Mononuclear cell (primary cell): ENCODE measurements at regions not wholly inside any gene's neighbourhood (a gene's known extent, or its start where the extent isn't known, plus 50 kb on each side); places are given as distances from the start of the nearest gene placed in this dataset.

Experiments
- H3K27me3 ChIP-seq: 2 replicates; pipeline ENCODE4 v1.6.0; 2011; ENCODE audit warnings: low read length, control low read depth; ENCODE audit not compliant: insufficient read depth
- H3K4me1 ChIP-seq: 2 replicates; pipeline ENCODE4 v1.5.1; 2011; ENCODE audit warnings: mild to moderate bottlenecking, low read length, control low read depth; ENCODE audit not compliant: insufficient read depth
- H3K4me3 ChIP-seq: 2 replicates; pipeline ENCODE4 v1.5.1; 2011; ENCODE audit warnings: mild to moderate bottlenecking, low read length, moderate library complexity
- H3K9me3 ChIP-seq: 2 replicates; pipeline ENCODE4 v1.5.1; 2011; ENCODE audit warnings: low read depth, mild to moderate bottlenecking, control low read depth, low read length

DNA sequence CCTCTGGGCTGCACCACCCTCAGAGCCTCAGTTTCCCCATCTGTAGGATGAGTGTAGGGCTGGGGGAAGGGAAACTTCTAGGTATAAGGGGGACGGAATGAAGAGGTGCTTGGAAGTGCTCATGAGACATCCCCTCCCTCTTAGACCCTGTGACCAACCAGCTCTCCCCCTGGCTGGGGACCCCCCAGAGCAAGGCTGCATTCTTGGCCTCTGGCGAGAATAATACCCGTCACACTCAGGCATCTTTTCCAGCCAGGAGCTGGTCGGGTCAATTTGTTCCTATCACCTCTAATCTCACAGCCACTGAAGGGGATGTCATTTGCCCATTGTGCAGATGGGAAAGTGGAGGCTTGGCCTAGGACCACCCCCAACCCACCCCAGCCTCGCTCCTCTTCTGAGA, 443.0 kb downstream of the PTPRU start:
- Histone ChIP-seq H3K4me3 (no peak overlapping the region), H3K9me3 (no peaks in the 10 kb centered on the region), H3K27me3 (no peaks in the 10 kb centered on the region), H3K4me1 (no peaks in the 10 kb centered on the region)

DNA sequence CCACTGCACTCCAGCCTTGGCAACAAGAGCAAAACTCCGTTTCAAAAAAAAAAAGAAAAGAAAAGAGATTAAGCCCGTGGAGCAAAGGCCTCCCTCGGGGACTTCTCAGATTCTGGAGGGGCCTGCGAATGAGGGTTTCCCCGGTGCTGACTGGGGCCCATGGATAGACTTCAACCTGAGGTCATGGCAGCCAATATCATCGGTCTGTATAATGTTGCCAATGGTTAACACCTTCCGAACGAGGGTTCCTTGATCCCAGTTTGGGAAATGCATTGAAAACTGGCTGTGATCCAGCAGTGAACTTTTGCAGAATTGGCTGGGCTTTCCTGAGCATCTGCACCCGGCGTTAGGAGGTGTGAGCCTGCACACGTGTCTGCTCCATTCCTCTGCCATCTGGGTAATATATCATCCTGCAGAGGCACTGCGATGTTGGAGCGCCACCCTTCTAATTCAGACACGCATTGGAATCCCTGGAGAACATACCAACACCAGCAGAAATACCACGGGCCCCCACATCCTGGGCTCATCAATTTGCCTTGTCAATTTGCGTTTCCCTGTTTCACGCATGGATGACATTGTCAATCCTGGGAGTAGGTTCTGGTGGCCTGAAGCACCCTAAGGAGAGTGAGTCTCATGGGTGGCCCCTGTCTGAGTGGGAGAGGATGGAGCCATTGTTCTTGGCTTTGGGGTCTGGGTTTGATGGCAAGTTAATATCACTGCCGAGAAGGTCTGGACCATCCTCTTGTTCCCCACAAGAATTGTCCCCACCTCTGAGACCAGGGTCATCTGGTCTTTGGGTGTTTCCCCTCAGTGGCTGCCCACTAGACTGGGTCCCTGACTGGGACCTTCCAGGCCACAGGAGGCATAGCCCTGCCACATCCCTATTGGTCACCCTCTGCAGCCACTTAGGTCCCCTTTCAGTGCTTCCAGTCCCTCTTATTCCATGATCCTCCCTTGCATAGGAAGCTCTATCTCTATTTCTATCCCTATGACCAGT, 441.0 kb downstream of the PTPRU start:
- no peaks in the 10 kb centered on the region for H3K27me3 ChIP-seq
- no peak overlapping the region for H3K4me3 ChIP-seq
- no peaks in the 10 kb centered on the region for H3K4me1 ChIP-seq
- no peaks in the 10 kb centered on the region for H3K9me3 ChIP-seq

DNA sequence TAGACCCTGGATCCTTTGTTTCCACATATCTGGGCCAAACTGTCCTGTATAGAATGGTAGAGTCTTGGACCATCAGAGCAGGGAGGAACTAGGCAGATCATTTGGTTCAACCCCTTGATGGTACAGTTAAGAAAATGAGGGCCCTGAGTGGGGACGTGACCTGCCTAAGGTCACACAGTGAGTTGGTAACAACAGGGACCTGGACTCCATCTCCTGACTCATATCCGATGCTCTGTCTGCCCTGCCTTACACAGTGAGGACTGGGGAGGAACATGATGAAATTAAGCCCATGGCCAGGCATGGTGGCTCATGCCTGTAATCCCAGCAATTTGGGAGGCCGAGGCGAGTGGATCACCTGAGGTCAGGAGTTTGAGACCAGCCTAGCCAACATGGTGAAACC, 440.2 kb downstream of the PTPRU start:
- Histone ChIP-seq H3K9me3 (no peaks in the 10 kb centered on the region), H3K27me3 (no peaks in the 10 kb centered on the region), H3K4me3 (no peak overlapping the region), H3K4me1 (no peaks in the 10 kb centered on the region)

DNA sequence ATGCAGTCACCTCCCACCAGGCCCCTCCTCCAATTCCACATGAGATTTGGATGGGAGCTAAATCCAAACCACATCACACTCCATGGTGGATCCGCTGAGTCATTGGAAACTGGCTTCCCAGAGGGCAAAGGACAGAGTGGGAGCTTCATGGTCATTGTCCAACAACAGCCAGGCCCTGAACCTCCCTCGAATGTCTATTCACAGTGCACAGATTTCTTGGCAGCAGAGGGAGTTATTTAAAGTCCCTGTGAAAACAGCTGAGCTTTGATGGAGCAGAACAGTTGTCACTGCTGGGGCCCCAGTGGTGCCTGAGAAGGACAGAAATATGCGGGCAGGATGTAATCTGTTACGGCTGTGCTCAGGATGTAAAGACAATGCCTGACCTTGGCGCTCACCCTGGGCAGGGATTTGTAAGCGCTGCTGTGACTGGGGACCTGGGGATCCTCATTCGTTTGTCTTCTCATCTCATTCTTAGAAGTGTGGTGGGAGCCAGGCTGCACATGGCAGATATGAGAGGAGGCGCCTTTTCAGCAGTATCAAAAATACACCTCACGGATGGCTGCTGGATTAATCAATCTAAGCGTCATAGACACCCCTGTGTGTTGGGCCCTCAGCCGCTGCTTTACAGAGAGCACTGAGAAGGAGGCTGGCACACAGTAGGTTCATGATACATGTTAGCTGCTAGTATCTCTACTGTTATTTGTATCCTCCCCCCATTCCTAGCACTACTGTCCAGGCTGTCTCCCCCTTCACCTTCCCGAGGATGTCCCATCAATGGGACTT, 439.4 kb downstream of the PTPRU start:
- H3K4me3 ChIP-seq, result no peak overlapping the region
- H3K27me3 ChIP-seq, result no peaks in the 10 kb centered on the region
- no peaks in the 10 kb centered on the region for H3K4me1 ChIP-seq
- no peaks in the 10 kb centered on the region for H3K9me3 ChIP-seq

DNA sequence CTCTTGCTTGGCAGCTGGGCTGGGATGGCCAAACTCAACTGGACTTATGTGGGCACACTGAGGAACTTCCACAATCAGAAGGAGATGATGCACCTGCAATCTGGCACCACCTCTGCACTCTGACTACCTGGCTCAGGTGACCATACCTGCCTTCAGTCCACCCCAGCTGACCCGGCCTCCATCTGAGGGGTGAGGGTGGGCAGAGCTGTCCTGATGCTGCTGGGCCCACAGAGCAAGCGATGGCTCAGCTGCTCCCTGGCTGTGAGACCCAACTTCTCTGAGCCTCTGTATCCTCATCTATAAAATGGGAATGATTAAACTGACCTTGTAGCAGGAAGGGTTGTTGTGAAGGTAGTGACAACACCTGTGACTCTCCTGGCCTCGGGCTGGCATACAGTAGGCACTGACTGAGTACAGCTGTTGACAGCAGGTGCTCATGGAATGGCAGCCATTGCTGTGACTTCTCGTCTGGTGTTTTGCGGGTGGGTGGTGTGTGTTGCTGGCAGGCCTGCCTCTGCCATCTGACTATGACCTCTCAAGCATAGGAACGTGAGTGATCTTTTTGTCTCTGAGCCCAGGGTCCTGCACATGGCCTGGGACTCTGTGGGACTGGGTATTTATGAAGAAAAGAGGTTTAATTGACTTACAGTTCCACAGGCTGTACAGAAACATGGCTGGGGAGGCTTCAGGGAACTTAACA, 438.5 kb downstream of the PTPRU start:
- Histone ChIP-seq H3K4me3 (no peak overlapping the region), H3K9me3 (no peaks in the 10 kb centered on the region), H3K4me1 (no peaks in the 10 kb centered on the region), H3K27me3 (no peaks in the 10 kb centered on the region)

DNA sequence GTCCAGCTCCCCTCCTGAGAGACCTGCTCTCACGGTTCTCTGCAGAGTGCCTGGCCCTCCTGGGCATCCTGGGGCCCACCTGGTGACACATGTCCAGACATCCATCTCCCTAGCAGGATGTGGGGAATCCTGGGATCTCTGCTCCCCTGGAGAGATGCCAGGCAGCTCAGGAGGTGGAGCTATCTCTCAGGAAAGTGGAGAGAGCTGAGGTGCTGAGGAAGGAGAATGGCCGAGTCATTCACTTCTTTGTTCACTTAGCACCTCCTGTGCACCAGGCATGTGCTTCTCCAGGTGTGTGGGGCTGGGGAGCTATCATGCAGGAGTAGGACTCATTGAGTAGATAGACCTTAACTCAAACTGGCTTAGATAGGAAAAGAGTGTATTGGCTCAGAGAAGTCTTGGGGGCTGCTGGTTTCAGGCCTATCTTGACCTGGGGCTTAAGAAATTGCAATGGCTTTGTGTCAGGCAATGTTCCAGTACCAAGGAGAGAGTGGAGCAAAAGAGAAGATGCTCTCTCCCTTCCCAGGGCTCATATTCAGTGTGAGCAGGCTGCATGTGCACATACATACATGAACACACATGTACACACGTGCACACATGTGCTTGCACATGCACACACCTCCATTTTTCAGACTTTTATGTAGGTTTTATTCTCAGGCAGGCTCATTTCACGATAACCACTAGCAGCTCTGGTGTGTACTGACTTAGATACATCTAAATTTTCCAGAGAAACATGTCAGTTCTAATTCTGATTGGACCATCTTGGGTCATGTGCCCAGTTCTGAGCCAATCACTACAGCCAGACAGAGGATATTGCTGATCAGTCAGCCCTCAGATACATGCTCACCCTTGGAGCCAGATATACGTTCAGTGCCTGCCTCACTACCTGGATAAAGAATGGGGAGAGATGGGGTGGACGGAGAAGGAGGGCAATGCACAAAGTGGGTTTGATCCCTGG, 437.6 kb downstream of the PTPRU start:
- no peaks in the 10 kb centered on the region for H3K27me3 ChIP-seq
- H3K4me3 ChIP-seq, result no peak overlapping the region
- no peaks in the 10 kb centered on the region for H3K9me3 ChIP-seq
- no peaks in the 10 kb centered on the region for H3K4me1 ChIP-seq

DNA sequence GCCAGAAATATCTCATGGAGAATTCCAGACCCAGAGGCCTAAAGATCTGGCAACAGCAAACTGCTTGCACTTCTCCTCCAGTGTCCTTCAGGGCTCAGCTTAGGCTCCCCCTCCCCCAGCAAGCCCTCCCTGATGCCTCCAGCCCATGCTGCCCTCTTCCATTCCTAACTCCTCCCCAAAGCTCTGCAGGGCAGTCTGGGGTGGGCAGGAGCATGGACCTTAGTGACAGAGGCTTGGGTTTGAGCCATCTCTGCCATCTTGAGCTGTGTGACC, 436.8 kb downstream of the PTPRU start:
- Histone ChIP-seq H3K4me3 (no peak overlapping the region), H3K9me3 (no peaks in the 10 kb centered on the region), H3K4me1 (no peaks in the 10 kb centered on the region), H3K27me3 (no peaks in the 10 kb centered on the region)

DNA sequence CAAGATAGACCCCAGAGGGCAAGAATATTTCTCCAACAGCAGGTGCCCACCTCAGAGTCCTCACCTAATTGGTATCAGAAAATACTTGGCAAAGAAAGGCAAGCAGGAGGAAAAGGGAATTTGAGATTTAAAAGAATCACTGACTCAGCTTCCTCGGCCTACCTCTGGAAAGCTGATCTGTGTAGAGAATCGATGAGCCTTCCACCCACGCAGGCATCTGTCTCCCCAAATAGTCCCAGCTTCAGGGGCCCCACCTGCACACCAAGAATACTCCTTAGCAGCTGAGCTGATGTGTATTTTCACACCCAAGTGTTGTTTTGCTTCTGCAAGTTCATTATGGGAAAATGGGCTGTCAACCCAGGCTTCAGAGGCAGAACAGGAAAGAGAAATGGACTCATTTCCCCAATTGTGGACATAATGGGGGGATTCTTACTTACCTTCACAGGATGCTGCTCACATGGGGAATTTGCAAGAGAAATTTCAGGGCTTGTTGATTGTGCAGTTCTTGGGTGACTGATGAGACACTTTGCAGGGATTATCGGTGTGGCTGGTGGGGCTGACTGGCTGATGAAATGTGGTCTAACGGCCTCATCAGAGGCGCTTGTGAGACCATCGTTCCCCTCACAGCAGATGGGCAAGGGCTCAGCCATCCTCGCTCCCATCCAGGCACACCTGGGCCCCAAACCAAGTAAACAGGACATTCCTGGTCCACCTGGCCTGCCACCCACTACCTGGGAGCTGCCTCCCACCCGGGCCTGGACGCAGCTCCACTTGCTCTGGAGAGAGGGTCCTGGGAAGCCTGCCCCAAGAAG, 436.3 kb downstream of the PTPRU start:
- no peaks in the 10 kb centered on the region for H3K27me3 ChIP-seq
- no peaks in the 10 kb centered on the region for H3K9me3 ChIP-seq
- H3K4me3 ChIP-seq, result no peak overlapping the region
- no peaks in the 10 kb centered on the region for H3K4me1 ChIP-seq

DNA sequence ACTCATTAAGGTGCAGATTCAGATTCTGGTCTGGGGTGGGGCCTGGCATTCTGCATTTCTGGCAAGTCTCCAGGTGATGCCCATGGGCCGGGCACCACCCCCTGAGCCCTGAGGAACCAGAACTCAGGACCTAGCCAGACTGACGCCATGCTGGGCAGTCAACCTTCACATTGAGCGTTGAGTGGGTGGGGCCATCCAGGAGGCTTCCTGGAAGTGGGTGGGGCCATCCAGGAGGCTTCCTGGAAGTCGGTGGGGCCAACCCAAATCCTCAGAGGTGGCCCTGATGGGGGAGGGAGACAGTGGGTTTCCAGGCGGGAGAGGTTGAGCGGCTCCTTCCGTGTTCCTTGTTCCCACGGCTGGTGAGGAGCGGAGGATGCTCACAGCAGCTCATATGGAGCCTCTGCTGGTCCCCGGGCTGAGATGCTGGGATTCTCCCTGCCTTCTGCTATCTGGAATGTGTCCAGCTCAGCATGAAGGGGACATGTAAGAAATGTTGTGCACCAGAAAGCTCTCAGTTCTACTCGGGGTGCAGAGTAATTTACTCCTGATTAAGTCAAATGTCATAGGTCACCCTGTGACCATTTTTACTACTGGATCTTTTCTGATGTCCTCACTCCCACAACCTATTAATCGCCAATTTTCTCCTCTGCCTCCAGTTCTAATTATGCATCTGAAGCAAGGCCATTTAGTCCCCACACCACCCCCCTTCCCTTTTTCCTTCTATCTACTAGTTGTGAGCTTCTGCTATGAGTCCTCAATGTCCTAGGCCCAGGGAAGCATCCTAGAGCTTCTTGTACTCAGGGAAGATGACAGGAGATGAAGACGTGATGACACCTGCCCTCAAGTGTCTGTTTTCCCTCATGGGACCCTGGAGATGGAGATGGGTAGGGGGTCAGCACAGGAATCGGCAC, 435.4 kb downstream of the PTPRU start:
- no peak overlapping the region for H3K4me3 ChIP-seq
- no peaks in the 10 kb centered on the region for H3K27me3 ChIP-seq
- H3K9me3 ChIP-seq, result no peaks in the 10 kb centered on the region
- no peaks in the 10 kb centered on the region for H3K4me1 ChIP-seq

DNA sequence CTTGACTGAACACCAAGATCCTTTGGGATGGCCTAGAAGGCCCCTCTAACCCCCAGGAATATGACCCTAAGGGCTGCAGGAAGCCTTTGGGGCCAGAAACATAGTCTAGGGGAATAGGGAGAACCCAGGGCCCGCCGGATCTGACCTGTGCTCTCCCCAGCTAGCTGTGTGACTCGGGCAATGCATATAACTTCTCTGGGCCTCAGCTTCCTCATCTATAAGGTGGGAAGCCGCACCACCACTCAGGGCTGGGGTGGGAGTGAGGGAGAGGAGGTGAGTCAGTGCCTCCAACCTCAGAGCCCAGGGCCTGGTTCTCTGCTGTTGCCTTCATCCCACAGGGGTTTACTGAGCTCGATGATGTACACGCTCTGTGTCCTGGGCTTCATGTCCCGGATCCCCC, 434.4 kb downstream of the PTPRU start:
- Histone ChIP-seq H3K4me3 (no peak overlapping the region), H3K9me3 (no peaks in the 10 kb centered on the region), H3K27me3 (peaks cover 2% of the 10 kb centered on the region), H3K4me1 (no peaks in the 10 kb centered on the region)

DNA sequence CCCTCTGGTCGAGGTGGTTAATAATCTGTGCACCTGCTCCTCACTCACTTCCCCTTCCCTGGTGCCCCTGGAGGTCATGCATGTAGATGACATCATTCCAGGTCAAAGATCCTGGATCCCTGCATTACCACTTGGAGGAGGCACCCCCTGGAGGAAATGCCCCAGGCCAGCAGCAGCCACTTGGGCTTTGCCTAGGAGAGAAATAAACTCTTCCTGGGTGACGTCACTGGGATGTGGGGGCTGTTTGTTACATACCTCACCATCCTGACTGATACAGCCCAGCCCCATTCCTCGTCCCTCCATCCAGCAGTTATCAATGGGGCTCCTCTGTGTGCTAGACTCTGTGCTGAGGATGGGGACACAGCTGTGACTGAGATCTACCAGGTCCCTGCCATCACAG, 433.6 kb downstream of the PTPRU start:
- no peaks in the 10 kb centered on the region for H3K9me3 ChIP-seq
- no peaks in the 10 kb centered on the region for H3K4me1 ChIP-seq
- no peak overlapping the region for H3K4me3 ChIP-seq
- H3K27me3 ChIP-seq, result peaks cover 3% of the 10 kb centered on the region

DNA sequence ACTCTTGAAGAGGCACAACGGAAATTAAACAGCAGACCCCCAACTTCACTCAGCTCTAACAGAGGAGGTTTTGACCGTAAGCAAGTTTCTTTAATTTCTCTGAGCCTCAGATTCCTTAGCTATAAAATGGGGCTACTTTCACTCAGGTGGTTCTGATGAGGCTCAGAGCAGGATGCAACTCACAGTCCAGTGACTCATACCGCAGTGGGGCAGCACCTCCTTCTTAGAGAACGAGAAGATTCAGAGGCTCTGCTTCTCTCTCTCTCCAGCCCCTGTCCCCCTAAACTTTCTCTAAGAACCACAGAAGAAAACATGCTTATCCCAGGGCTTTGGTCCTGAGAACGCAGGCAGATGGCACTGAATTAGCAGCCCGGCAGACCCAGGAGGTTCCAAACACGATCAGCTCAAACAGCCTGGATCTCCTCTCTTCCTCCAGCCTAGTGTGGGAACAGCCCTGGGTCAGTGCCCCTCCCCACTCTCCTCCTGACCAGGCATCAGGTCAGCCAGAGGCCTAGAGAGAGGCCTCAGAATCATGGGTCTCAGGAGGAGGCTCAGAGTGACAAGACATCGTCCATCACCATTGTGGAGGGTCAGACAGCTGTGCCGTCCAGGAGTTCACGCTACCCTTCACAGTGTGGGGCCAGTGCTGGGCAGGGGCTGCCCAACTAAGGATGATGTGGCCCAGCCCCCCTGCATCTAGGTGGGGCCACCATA, 433.0 kb downstream of the PTPRU start:
- Histone ChIP-seq H3K27me3 (peaks cover 3% of the 10 kb centered on the region), H3K4me3 (no peak overlapping the region), H3K4me1 (no peaks in the 10 kb centered on the region), H3K9me3 (no peaks in the 10 kb centered on the region)
